SU-DHL-6 (cell line): ENCODE measurements at regions not wholly inside any gene's neighbourhood (a gene's known extent, or its start where the extent isn't known, plus 50 kb on each side); places are given as distances from the start of the nearest gene placed in this dataset.

Source experiments
- H2AFZ ChIP-seq: fragments of 200-600 bp; sonication (generic); 2 replicates; pipeline ENCODE4 v1.6.1; 2014; ENCODE audit warnings: low read depth, mild to moderate bottlenecking, moderate library complexity, mixed read lengths, antibody characterized with exemption, low read length; ENCODE audit not compliant: severe bottlenecking
- H3F3A ChIP-seq: fragments of 200-600 bp; shearing (Covaris generic); 2 replicates; pipeline ENCODE4 v1.6.0; 2016; ENCODE audit warnings: antibody characterized with exemption, mild to moderate bottlenecking; ENCODE audit not compliant: insufficient read depth
- H3K27ac ChIP-seq: fragments of 200-600 bp; sonication (generic); 2 replicates; pipeline ENCODE4 v1.5.1; 2016; ENCODE audit warnings: low read depth, mild to moderate bottlenecking, low read length, moderate library complexity, mixed read lengths
- H3K27me3 ChIP-seq: fragments of 200-600 bp; sonication (generic), shearing (Covaris generic); 2 replicates; pipeline ENCODE4 v1.6.0; 2014; ENCODE audit warnings: mild to moderate bottlenecking, low read length
- H3K36me3 ChIP-seq: fragments of 200-600 bp; sonication (generic); 2 replicates; pipeline ENCODE4 v1.6.1; 2014; ENCODE audit warnings: mild to moderate bottlenecking, low read length, mixed read lengths
- H3K4me2 ChIP-seq: fragments of 300-600, 200-600 bp; shearing (Covaris generic), sonication (generic); 2 replicates; pipeline ENCODE4 v1.6.0; 2014; ENCODE audit warnings: low read length, low read depth, mild to moderate bottlenecking; ENCODE audit not compliant: poor library complexity, severe bottlenecking
- H3K4me3 ChIP-seq: fragments of 200-600 bp; sonication (generic); 2 replicates; pipeline ENCODE4 v1.5.1; 2014; ENCODE audit warnings: antibody characterized with exemption, low read length, mild to moderate bottlenecking, mixed read lengths; ENCODE audit not compliant: insufficient read depth, poor library complexity, severe bottlenecking
- H3K79me2 ChIP-seq: fragments of 200-600 bp; sonication (generic); 2 replicates; pipeline ENCODE4 v1.6.1; 2014; ENCODE audit warnings: mild to moderate bottlenecking, low read length, moderate library complexity; ENCODE audit not compliant: insufficient read depth
- H3K9ac ChIP-seq: fragments of 200-600 bp; sonication (generic); 2 replicates; pipeline ENCODE4 v1.7.0; 2014; ENCODE audit warnings: mild to moderate bottlenecking, low read length
- H3K9me2 ChIP-seq: fragments of 200-600 bp; sonication (generic); replicated peaks from 2 replicates; pipeline ENCODE4 v1.6.1; 2014; ENCODE audit warnings: low read length; ENCODE audit not compliant: insufficient read depth
- H3K9me3 ChIP-seq: fragments of 200-600 bp; sonication (generic); 2 replicates; pipeline ENCODE4 v1.6.1; 2014; ENCODE audit warnings: low read length, mixed read lengths; ENCODE audit not compliant: insufficient read depth
- H4K20me1 ChIP-seq: fragments of 200-600 bp; sonication (generic); 2 replicates; pipeline ENCODE4 v1.6.1; 2014; ENCODE audit warnings: low read depth, mild to moderate bottlenecking, antibody characterized with exemption, low read length, moderate library complexity, mixed read lengths
- CTCF ChIP-seq: fragments of 200-600 bp; sonication (generic); IDR thresholded peaks from one replicate; pipeline ENCODE4 v1.5.1; 2017; ENCODE audit warnings: antibody characterized with exemption, mild to moderate bottlenecking, low read length, moderate library complexity; ENCODE audit not compliant: insufficient read depth, poor library complexity, severe bottlenecking
- EZH2phosphoT487 ChIP-seq: fragments of 200-600 bp; sonication (generic), shearing (Covaris generic); conservative IDR thresholded peaks from 2 replicates; pipeline ENCODE4 v1.6.1; 2018; ENCODE audit warnings: mild to moderate bottlenecking, antibody characterized with exemption, low read length, moderate library complexity, mixed read lengths

GRCh38 chr6:145141572-145141971 is 593.7 kb downstream of the EPM2A start:
- Histone ChIP-seq H3K36me3 (no peaks in the 10 kb centered on the region), H3F3A (no peaks in the 10 kb centered on the region), H3K4me2 (no peak overlapping the region), H3K27ac (no peak overlapping the region), H2AFZ (no peak overlapping the region), H3K27me3 (no peaks in the 10 kb centered on the region), H3K9me3 (no peaks in the 10 kb centered on the region), H3K79me2 (no peaks in the 10 kb centered on the region), H3K4me3 (no peak overlapping the region), H3K9me2 (no peaks in the 10 kb centered on the region), H3K9ac (no peak overlapping the region), H4K20me1 (no peaks in the 10 kb centered on the region)
- TF ChIP-seq EZH2phosphoT487 = no peak
- TF ChIP-seq CTCF = no peak

GRCh38 chr6:145142958-145143357 is 592.4 kb downstream of the EPM2A start:
- H3K79me2 ChIP-seq = no peaks in the 10 kb centered on the region
- H3K27me3 ChIP-seq = no peaks in the 10 kb centered on the region
- TF ChIP-seq EZH2phosphoT487 (no peak), CTCF (no peak)
- no peak overlapping the region for H3K4me3 ChIP-seq
- H2AFZ ChIP-seq = no peak overlapping the region
- H3K27ac ChIP-seq = no peak overlapping the region
- H3K9me2 ChIP-seq = no peaks in the 10 kb centered on the region
- no peak overlapping the region for H3K4me2 ChIP-seq
- no peaks in the 10 kb centered on the region for H3F3A ChIP-seq
- H3K9ac ChIP-seq = no peak overlapping the region
- H3K9me3 ChIP-seq = no peaks in the 10 kb centered on the region
- H4K20me1 ChIP-seq = no peaks in the 10 kb centered on the region
- no peaks in the 10 kb centered on the region for H3K36me3 ChIP-seq

GRCh38 chr6:145143379-145143778 is 591.9 kb downstream of the EPM2A start:
- Histone ChIP-seq H3K27ac (no peak overlapping the region), H3F3A (no peaks in the 10 kb centered on the region), H3K9me3 (no peaks in the 10 kb centered on the region), H3K9ac (no peak overlapping the region), H4K20me1 (no peaks in the 10 kb centered on the region), H3K27me3 (no peaks in the 10 kb centered on the region), H3K36me3 (no peaks in the 10 kb centered on the region), H2AFZ (no peak overlapping the region), H3K4me2 (no peak overlapping the region), H3K4me3 (no peak overlapping the region), H3K9me2 (no peaks in the 10 kb centered on the region), H3K79me2 (no peaks in the 10 kb centered on the region)
- TF ChIP-seq EZH2phosphoT487 (no peak), CTCF (no peak)

- Histone ChIP-seq H4K20me1 (no peaks in the 10 kb centered on the region), H3F3A (no peaks in the 10 kb centered on the region), H3K9me3 (no peaks in the 10 kb centered on the region), H3K4me2 (no peak overlapping the region), H3K27me3 (no peaks in the 10 kb centered on the region), H2AFZ (no peak overlapping the region), H3K36me3 (no peaks in the 10 kb centered on the region), H3K9ac (no peak overlapping the region), H3K9me2 (no peaks in the 10 kb centered on the region), H3K79me2 (no peaks in the 10 kb centered on the region), H3K4me3 (no peak overlapping the region), H3K27ac (no peak overlapping the region)
- TF ChIP-seq CTCF (no peak), EZH2phosphoT487 (no peak)
Observed at GRCh38 chr6:145147559-145147958, 587.8 kb downstream of the EPM2A start.
